IMR-90 (cell line): ENCODE measurements at regions not wholly inside any gene's neighbourhood (a gene's known extent, or its start where the extent isn't known, plus 50 kb on each side); places are given as distances from the start of the nearest gene placed in this dataset.

Experiments
- ATAC-seq: fragments of 200-7000 bp; cut with Tn5 transposase; 2 replicates; pipeline ENCODE4 v1.9.1; 2020; ENCODE audit warnings: low read depth, mild to moderate bottlenecking, moderate library complexity
- BruUV-seq: library from RNA; stranded (reverse); fragments of 400-500 nt; replicated peaks from 2 replicates; lab custom pipeline; 2021; lab: Mats Ljungman, UMichigan
- CTCF ChIA-PET: fragments of 300-600 bp; formaldehyde crosslinking; extraction: SDS; loops from one replicate; lab custom pipeline; 2021; ENCODE audit warnings: antibody characterized with exemption; lab: Yijun Ruan, JAX
- POLR2A ChIA-PET: fragments of 300-600 bp; sonication (Branson Sonifier 250); formaldehyde crosslinking; loops from one replicate; lab custom pipeline; 2022; ENCODE audit warnings: antibody characterized with exemption; ENCODE audit not compliant: unreplicated experiment; lab: Charles Lee
- DNase-seq: peaks from one replicate; pipeline ENCODE4 v3.0.0; 2013
- H2AFZ ChIP-seq: replicated peaks from 2 replicates; pipeline ENCODE3; 2013; ENCODE audit warnings: low read length, mild to moderate bottlenecking; ENCODE audit not compliant: poor library complexity
- H2AK5ac ChIP-seq: 2 replicates; pipeline ENCODE4 v1.6.1; 2013; ENCODE audit warnings: low read depth, low read length, inconsistent platforms
- H2AK9ac ChIP-seq: replicated peaks from 2 replicates; pipeline ENCODE3; 2013; ENCODE audit warnings: mild to moderate bottlenecking, low read depth, low read length, moderate library complexity; ENCODE audit not compliant: poor library complexity
- H2BK120ac ChIP-seq: 2 replicates; pipeline ENCODE4 v1.6.1; 2013; ENCODE audit warnings: low read depth, low read length, inconsistent platforms
- H2BK15ac ChIP-seq: 3 replicates; pipeline ENCODE4 v1.6.1; 2013; ENCODE audit warnings: low read depth, low read length, inconsistent platforms
- H2BK20ac ChIP-seq: 2 replicates; pipeline ENCODE4 v1.6.1; 2013; ENCODE audit warnings: low read depth, mild to moderate bottlenecking, inconsistent platforms, low read length, moderate library complexity
- H2BK5ac ChIP-seq: 2 replicates; pipeline ENCODE4 v1.6.1; 2013; ENCODE audit warnings: mild to moderate bottlenecking, low read depth, low read length, inconsistent platforms; ENCODE audit not compliant: poor library complexity, severe bottlenecking
- H3K14ac ChIP-seq: replicated peaks from 2 replicates; pipeline ENCODE4 v1.6.1; 2013; ENCODE audit warnings: low read depth, low read length, inconsistent platforms
- H3K18ac ChIP-seq: 2 replicates; pipeline ENCODE4 v1.6.1; 2013; ENCODE audit warnings: low read depth, low read length, control low read depth
- H3K23ac ChIP-seq: 2 replicates; pipeline ENCODE4 v1.6.1; 2013; ENCODE audit warnings: low read depth, low read length, inconsistent platforms
- H3K27ac ChIP-seq: 2 replicates; pipeline ENCODE4 v1.5.1; 2013; ENCODE audit warnings: mild to moderate bottlenecking, control low read depth, low read length; ENCODE audit not compliant: insufficient read depth
- H3K27me3 ChIP-seq: 2 replicates; pipeline ENCODE4 v1.6.1; 2013; ENCODE audit warnings: low read length; ENCODE audit not compliant: control insufficient read depth, insufficient read depth
- H3K36me3 ChIP-seq: 2 replicates; pipeline ENCODE4 v1.6.1; 2013; ENCODE audit warnings: low read length, mixed read lengths; ENCODE audit not compliant: control insufficient read depth, insufficient read depth
- H3K4ac ChIP-seq: 2 replicates; pipeline ENCODE4 v1.6.1; 2013; ENCODE audit warnings: low read depth, low read length, inconsistent platforms
- H3K4me1 ChIP-seq: 2 replicates; pipeline ENCODE4 v1.6.1; 2013; ENCODE audit warnings: low read length, mixed read lengths; ENCODE audit not compliant: control insufficient read depth, insufficient read depth
- H3K4me2 ChIP-seq: 2 replicates; pipeline ENCODE4 v1.6.1; 2013; ENCODE audit warnings: low read depth, mild to moderate bottlenecking, control low read depth, low read length, moderate library complexity
- H3K4me3 ChIP-seq: 2 replicates; pipeline ENCODE4 v1.5.1; 2013; ENCODE audit warnings: low read depth, mild to moderate bottlenecking, control low read depth, low read length, moderate library complexity; ENCODE audit not compliant: insufficient read depth
- H3K56ac ChIP-seq: 2 replicates; pipeline ENCODE4 v1.6.1; 2013; ENCODE audit warnings: low read length, inconsistent platforms; ENCODE audit not compliant: insufficient read depth; ENCODE audit errors: extremely low read depth
- H3K79me1 ChIP-seq, 2 experiments: 2 replicates each; pipeline ENCODE4 v1.6.1; 2013; ENCODE audit warnings: low read length in 2 of 2, inconsistent platforms in 1 of 2, low read depth in 1 of 2
- H3K9ac ChIP-seq: 2 replicates; pipeline ENCODE4 v1.6.1; 2013; ENCODE audit warnings: low read depth, low read length, control low read depth
- H3K9me1 ChIP-seq: 2 replicates; pipeline ENCODE4 v1.6.1; 2013; ENCODE audit warnings: low read length, inconsistent platforms; ENCODE audit not compliant: insufficient read depth
- H3K9me3 ChIP-seq: 2 replicates; pipeline ENCODE4 v1.6.1; 2013; ENCODE audit warnings: low read length; ENCODE audit not compliant: control insufficient read depth, insufficient read depth
- H4K20me1 ChIP-seq: 2 replicates; pipeline ENCODE4 v1.6.1; 2013; ENCODE audit warnings: low read length, inconsistent platforms; ENCODE audit not compliant: insufficient read depth
- H4K5ac ChIP-seq: 2 replicates; pipeline ENCODE4 v1.6.1; 2013; ENCODE audit warnings: mild to moderate bottlenecking, low read depth, low read length, control low read depth
- H4K8ac ChIP-seq, 2 experiments: 2 replicates each; pipeline ENCODE4 v1.6.1; 2013; ENCODE audit warnings: low read depth in 2 of 2, low read length in 2 of 2, control low read depth in 1 of 2, inconsistent platforms in 1 of 2
- H4K91ac ChIP-seq: 2 replicates; pipeline ENCODE4 v1.6.1; 2013; ENCODE audit warnings: low read depth, low read length, inconsistent platforms; ENCODE audit not compliant: insufficient read depth
- BHLHE40 ChIP-seq: fragments of 150-350 bp; IDR thresholded peaks from 2 replicates; pipeline ENCODE4 v1.6.1; 2016; ENCODE audit warnings: mild to moderate bottlenecking, low read depth, low read length
- CEBPB ChIP-seq: IDR thresholded peaks from 2 replicates; pipeline ENCODE4 v1.6.1; 2012; ENCODE audit warnings: low read depth, low read length, improper control_type of control experiment
- CHD1 ChIP-seq: IDR thresholded peaks from 2 replicates; pipeline ENCODE4 v1.6.1; 2012; ENCODE audit warnings: low read depth, low read length, improper control_type of control experiment
- FOS ChIP-seq: fragments of 150-350 bp; IDR thresholded peaks from 2 replicates; pipeline ENCODE4 v1.6.1; 2016; ENCODE audit warnings: low read depth, low read length
- MAFK ChIP-seq: IDR thresholded peaks from 2 replicates; pipeline ENCODE4 v1.6.1; 2012; ENCODE audit warnings: low read depth, low read length, improper control_type of control experiment
- MAZ ChIP-seq: IDR thresholded peaks from 2 replicates; pipeline ENCODE4 v1.6.1; 2012; ENCODE audit warnings: low read depth, mild to moderate bottlenecking, low read length, improper control_type of control experiment, moderate library complexity, borderline replicate concordance
- MXI1 ChIP-seq: IDR thresholded peaks from 2 replicates; pipeline ENCODE4 v1.6.1; 2012; ENCODE audit warnings: low read depth, mild to moderate bottlenecking, low read length, moderate library complexity, borderline replicate concordance
- NFE2L2 ChIP-seq: fragments of 150-350 bp; IDR thresholded peaks from 2 replicates; pipeline ENCODE4 v1.6.1; 2016; ENCODE audit warnings: low read depth, mild to moderate bottlenecking, low read length
- POLR2A ChIP-seq: IDR thresholded peaks from 2 replicates; pipeline ENCODE4 v1.6.1; 2012; ENCODE audit warnings: mild to moderate bottlenecking, low read depth, low read length
- RAD21 ChIP-seq: IDR thresholded peaks from 2 replicates; pipeline ENCODE4 v1.6.1; 2012; ENCODE audit warnings: low read length, improper control_type of control experiment
- RCOR1 ChIP-seq: IDR thresholded peaks from 2 replicates; pipeline ENCODE4 v1.6.1; 2012; ENCODE audit warnings: mild to moderate bottlenecking, low read length, improper control_type of control experiment; ENCODE audit not compliant: insufficient replicate concordance
- RFX5 ChIP-seq: IDR thresholded peaks from 2 replicates; pipeline ENCODE4 v1.8.0; 2012; ENCODE audit warnings: low read depth, mild to moderate bottlenecking, low read length, moderate library complexity
- SMC3 ChIP-seq: fragments of 150-350 bp; IDR thresholded peaks from 2 replicates; pipeline ENCODE4 v1.6.1; 2016; ENCODE audit warnings: low read depth, mild to moderate bottlenecking, antibody characterized with exemption, low read length, moderate library complexity
- WGBS, 2 experiments: methylation state at CpG; one replicate each; pipeline versions ENCODE4 v1.1.5 to v1.1.7; 2013; ENCODE audit warnings: missing lambda C conversion rate in 2 of 2; ENCODE audit not compliant: insufficient read length in 1 of 2; ENCODE audit errors: extremely low coverage in 2 of 2; 5-methylcytosine and 5-hydroxymethylcytosine counted together
- dilution Hi-C: fragments of 300-500 bp; cut with HindIII; formaldehyde crosslinking; loops from one replicate; pipeline ENCODE4 v1.14.3; 2018; ENCODE audit warnings: low sequenced_read_pairs; ENCODE audit not compliant: unreplicated experiment
- in situ Hi-C: fragments of 300-500 bp; cut with MboI; formaldehyde crosslinking; loops from 3 replicates; pipeline ENCODE4 v1.14.3; 2019; ENCODE audit warnings: low sequenced_read_pairs, inconsistent platforms, mixed read lengths
- intact Hi-C: fragments of 100-400 bp; cut with micrococcal nuclease; formaldehyde crosslinking; loops from 2 replicates; pipeline ENCODE4 v1.10.0; 2022
- TF ChIP-seq, protein P1 (sequence below): fragments of 150-350 bp; IDR thresholded peaks from 2 replicates; pipeline ENCODE4 v1.6.1; 2017; ENCODE audit warnings: mild to moderate bottlenecking, antibody characterized with exemption, low read length, low read depth
- TF ChIP-seq, protein P2 (sequence below): conservative IDR thresholded peaks from 2 replicates; pipeline ENCODE4 v1.5.1; 2012; ENCODE audit warnings: mild to moderate bottlenecking, low read depth, low read length, improper control_type of control experiment
- TF ChIP-seq, protein P3 (sequence below): fragments of 150-350 bp; IDR thresholded peaks from 2 replicates; pipeline ENCODE4 v1.6.1; 2016; ENCODE audit warnings: low read depth, mild to moderate bottlenecking, low read length, moderate library complexity, borderline replicate concordance

DNA sequence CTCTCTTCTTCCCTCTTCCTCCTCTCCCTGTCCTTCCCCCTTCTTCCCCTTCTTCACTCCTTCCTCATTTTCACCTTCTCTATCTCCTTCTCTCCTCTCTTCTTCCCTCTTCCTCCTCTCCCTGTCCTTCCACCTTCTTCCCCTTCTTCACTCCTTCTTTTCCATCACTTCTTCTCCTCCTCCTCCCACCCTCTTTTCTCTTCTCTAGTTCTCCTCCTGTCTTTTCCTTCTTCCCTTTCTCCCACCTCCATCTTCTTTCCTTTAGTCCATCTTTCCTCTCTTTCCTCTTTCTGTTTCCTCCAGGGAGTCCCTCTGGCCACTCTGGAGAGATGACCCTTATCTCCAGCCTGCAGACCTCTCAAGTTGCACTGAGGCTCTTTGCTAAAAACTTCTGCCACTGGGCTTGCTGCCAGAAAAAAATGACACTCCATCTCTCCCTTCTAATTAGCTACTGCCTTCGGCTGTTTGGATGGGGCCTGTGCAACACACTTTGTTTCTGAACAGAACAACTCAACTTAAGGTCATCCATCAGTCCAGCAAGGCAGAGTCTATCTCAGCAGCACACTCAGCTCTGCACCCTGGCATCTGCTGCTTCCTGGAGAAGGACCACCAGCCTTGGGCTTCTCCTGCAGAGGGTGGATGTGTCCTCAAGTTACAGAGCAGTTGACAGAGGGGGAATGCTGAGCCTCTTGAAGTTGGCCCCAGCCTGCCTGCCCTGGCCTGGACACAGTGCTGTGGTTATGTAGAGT lies 538.8 kb downstream of the MATN1 start:
- CTCF ChIA-PET: no interaction called here
- Histone ChIP-seq H3K9ac (no peak overlapping the region), H2AK5ac (no peak overlapping the region), H2BK120ac (no peak overlapping the region), H3K56ac (no peak overlapping the region), H3K36me3 (no peaks in the 10 kb centered on the region), H3K9me1 (no peaks in the 10 kb centered on the region), H3K4ac (no peak overlapping the region), H3K79me1 (no peaks in the 10 kb centered on the region), H2BK20ac (no peak overlapping the region), H2BK5ac (no peak overlapping the region), H2AFZ (no peak overlapping the region), H3K9me3 (no peaks in the 10 kb centered on the region), H4K8ac (no peak overlapping the region), H3K14ac (no peak overlapping the region), H3K18ac (no peak overlapping the region), H4K5ac (no peak overlapping the region), H2BK15ac (no peak overlapping the region), H3K27ac (no peak overlapping the region), H4K20me1 (no peaks in the 10 kb centered on the region), H4K91ac (no peak overlapping the region), H3K4me1 (no peaks in the 10 kb centered on the region), H3K4me2 (no peak overlapping the region), H3K23ac (no peak overlapping the region), H3K4me3 (no peak overlapping the region), H3K27me3 (no peaks in the 10 kb centered on the region), H2AK9ac (no peak overlapping the region)
- in situ Hi-C loops (no loop called here), intact Hi-C loops (no loop called here), dilution Hi-C loops (no loop called here)
- BruUV-seq: no TSS peak
- WGBS, 2 experiments: 0% methylated on average over 1 of the region's 1 CpG; no CpG with 5 or more reads in 1 of the 2 experiments
- POLR2A ChIA-PET: no interaction called here
- DNase-seq: no peak
- no peak for TF ChIP-seq FOS
- TF ChIP-seq RCOR1: no peak
- no peak for TF ChIP-seq CEBPB
- no peak for TF ChIP-seq POLR2A
- TF ChIP-seq, protein P1, sequence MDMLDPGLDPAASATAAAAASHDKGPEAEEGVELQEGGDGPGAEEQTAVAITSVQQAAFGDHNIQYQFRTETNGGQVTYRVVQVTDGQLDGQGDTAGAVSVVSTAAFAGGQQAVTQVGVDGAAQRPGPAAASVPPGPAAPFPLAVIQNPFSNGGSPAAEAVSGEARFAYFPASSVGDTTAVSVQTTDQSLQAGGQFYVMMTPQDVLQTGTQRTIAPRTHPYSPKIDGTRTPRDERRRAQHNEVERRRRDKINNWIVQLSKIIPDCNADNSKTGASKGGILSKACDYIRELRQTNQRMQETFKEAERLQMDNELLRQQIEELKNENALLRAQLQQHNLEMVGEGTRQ: no peak
- TF ChIP-seq RFX5: no peak
- TF ChIP-seq, protein P2, sequence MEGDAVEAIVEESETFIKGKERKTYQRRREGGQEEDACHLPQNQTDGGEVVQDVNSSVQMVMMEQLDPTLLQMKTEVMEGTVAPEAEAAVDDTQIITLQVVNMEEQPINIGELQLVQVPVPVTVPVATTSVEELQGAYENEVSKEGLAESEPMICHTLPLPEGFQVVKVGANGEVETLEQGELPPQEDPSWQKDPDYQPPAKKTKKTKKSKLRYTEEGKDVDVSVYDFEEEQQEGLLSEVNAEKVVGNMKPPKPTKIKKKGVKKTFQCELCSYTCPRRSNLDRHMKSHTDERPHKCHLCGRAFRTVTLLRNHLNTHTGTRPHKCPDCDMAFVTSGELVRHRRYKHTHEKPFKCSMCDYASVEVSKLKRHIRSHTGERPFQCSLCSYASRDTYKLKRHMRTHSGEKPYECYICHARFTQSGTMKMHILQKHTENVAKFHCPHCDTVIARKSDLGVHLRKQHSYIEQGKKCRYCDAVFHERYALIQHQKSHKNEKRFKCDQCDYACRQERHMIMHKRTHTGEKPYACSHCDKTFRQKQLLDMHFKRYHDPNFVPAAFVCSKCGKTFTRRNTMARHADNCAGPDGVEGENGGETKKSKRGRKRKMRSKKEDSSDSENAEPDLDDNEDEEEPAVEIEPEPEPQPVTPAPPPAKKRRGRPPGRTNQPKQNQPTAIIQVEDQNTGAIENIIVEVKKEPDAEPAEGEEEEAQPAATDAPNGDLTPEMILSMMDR: no peak
- no peak for TF ChIP-seq MAZ
- TF ChIP-seq RAD21: no peak
- TF ChIP-seq MXI1: no peak
- TF ChIP-seq BHLHE40: no peak
- TF ChIP-seq, protein P3, sequence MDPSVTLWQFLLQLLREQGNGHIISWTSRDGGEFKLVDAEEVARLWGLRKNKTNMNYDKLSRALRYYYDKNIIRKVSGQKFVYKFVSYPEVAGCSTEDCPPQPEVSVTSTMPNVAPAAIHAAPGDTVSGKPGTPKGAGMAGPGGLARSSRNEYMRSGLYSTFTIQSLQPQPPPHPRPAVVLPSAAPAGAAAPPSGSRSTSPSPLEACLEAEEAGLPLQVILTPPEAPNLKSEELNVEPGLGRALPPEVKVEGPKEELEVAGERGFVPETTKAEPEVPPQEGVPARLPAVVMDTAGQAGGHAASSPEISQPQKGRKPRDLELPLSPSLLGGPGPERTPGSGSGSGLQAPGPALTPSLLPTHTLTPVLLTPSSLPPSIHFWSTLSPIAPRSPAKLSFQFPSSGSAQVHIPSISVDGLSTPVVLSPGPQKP: no peak
- TF ChIP-seq CHD1: no peak
- no peak for TF ChIP-seq MAFK
- no peak for TF ChIP-seq NFE2L2
- no peak for TF ChIP-seq SMC3
- no peak for ATAC-seq
